H9 (cell line): ENCODE measurements at regions not wholly inside any gene's neighbourhood (a gene's known extent, or its start where the extent isn't known, plus 50 kb on each side); places are given as distances from the start of the nearest gene placed in this dataset.
A peak's percentile ranks its signal among the peaks of the same experiment; 100 is the strongest.

Experiments used
- DNase-seq: peaks from one replicate; pipeline ENCODE4 v3.0.0-alpha.2; 2017
- H2AFZ ChIP-seq: one replicate; pipeline ENCODE4 v1.6.1; 2013; ENCODE audit warnings: mild to moderate bottlenecking, low read length, control low read depth, moderate library complexity
- H2AK5ac ChIP-seq: 2 replicates; pipeline ENCODE4 v1.6.1; 2013; ENCODE audit warnings: low read length, control low read depth, mixed read lengths; ENCODE audit not compliant: insufficient read length
- H2BK120ac ChIP-seq: one replicate; pipeline ENCODE4 v1.6.1; 2013; ENCODE audit warnings: low read depth, mild to moderate bottlenecking, low read length, control low read depth, inconsistent platforms; ENCODE audit not compliant: poor library complexity, severe bottlenecking
- H2BK12ac ChIP-seq: 2 replicates; pipeline ENCODE4 v1.6.1; 2013; ENCODE audit warnings: low read length, control low read depth, mixed read lengths, low read depth; ENCODE audit not compliant: insufficient read length
- H2BK15ac ChIP-seq: 2 replicates; pipeline ENCODE4 v1.6.1; 2013; ENCODE audit warnings: low read depth, low read length, control low read depth
- H2BK20ac ChIP-seq: one replicate; pipeline ENCODE4 v1.6.1; 2013; ENCODE audit warnings: low read depth, mild to moderate bottlenecking, low read length, control low read depth, inconsistent platforms; ENCODE audit not compliant: poor library complexity, severe bottlenecking
- H2BK5ac ChIP-seq: 2 replicates; pipeline ENCODE4 v1.6.1; 2013; ENCODE audit warnings: low read length, control low read depth, mixed read lengths; ENCODE audit not compliant: insufficient read length
- H3K14ac ChIP-seq: 2 replicates; pipeline ENCODE4 v1.6.1; 2013; ENCODE audit warnings: low read length, control low read depth; ENCODE audit not compliant: insufficient read depth
- H3K18ac ChIP-seq: 2 replicates; pipeline ENCODE4 v1.6.1; 2013; ENCODE audit warnings: low read depth, mild to moderate bottlenecking, mixed read lengths, low read length, control low read depth; ENCODE audit not compliant: insufficient read length
- H3K23ac ChIP-seq: 2 replicates; pipeline ENCODE4 v1.6.1; 2013; ENCODE audit warnings: low read length, control low read depth, mixed read lengths, low read depth; ENCODE audit not compliant: insufficient read length
- H3K23me2 ChIP-seq: 2 replicates; pipeline ENCODE4 v1.6.1; 2013; ENCODE audit warnings: low read depth, mild to moderate bottlenecking, mixed read lengths, low read length, control low read depth; ENCODE audit not compliant: insufficient read length, poor library complexity, severe bottlenecking
- H3K27ac ChIP-seq: 2 replicates; pipeline ENCODE4 v1.5.1; 2013; ENCODE audit warnings: low read length, control low read depth, mixed read lengths, low read depth; ENCODE audit not compliant: insufficient read length
- H3K27me3 ChIP-seq: 2 replicates; pipeline ENCODE4 v1.6.1; 2013; ENCODE audit warnings: low read length, control low read depth, inconsistent platforms; ENCODE audit not compliant: insufficient read depth
- H3K4ac ChIP-seq: 2 replicates; pipeline ENCODE4 v1.6.1; 2013; ENCODE audit warnings: low read depth, mild to moderate bottlenecking, control low read depth, inconsistent platforms, low read length, moderate library complexity
- H3K4me1 ChIP-seq: 2 replicates; pipeline ENCODE4 v1.6.1; 2013; ENCODE audit warnings: low read length, control low read depth, inconsistent platforms; ENCODE audit not compliant: insufficient read depth
- H3K4me2 ChIP-seq: 2 replicates; pipeline ENCODE4 v1.6.1; 2013; ENCODE audit warnings: low read length, control low read depth, mixed read lengths; ENCODE audit not compliant: insufficient read length, insufficient read depth
- H3K56ac ChIP-seq: 2 replicates; pipeline ENCODE4 v1.6.1; 2013; ENCODE audit warnings: low read depth, mild to moderate bottlenecking, mixed read lengths, low read length, control low read depth; ENCODE audit not compliant: insufficient read length
- H3K79me1 ChIP-seq: 2 replicates; pipeline ENCODE4 v1.6.1; 2013; ENCODE audit warnings: low read depth, mild to moderate bottlenecking, moderate library complexity, low read length, control low read depth, inconsistent platforms; ENCODE audit not compliant: insufficient read depth, poor library complexity, severe bottlenecking
- H3K79me2 ChIP-seq: 2 replicates; pipeline ENCODE4 v1.6.1; 2013; ENCODE audit warnings: low read length, control low read depth, inconsistent platforms; ENCODE audit not compliant: insufficient read depth
- H3K9ac ChIP-seq: 2 replicates; pipeline ENCODE4 v1.6.1; 2013; ENCODE audit warnings: low read length, control low read depth, mixed read lengths; ENCODE audit not compliant: insufficient read length; ENCODE audit errors: extremely low read depth
- H3K9me3 ChIP-seq: one replicate; pipeline ENCODE4 v1.6.1; 2013; ENCODE audit warnings: low read depth, low read length, inconsistent platforms; ENCODE audit not compliant: control insufficient read depth
- H3T11ph ChIP-seq: one replicate; pipeline ENCODE4 v1.6.1; 2013; ENCODE audit warnings: mild to moderate bottlenecking, low read length, control low read depth, inconsistent platforms
- H4K20me1 ChIP-seq: one replicate; pipeline ENCODE4 v1.6.1; 2013; ENCODE audit not compliant: control insufficient read depth, insufficient read length, insufficient read depth
- H4K5ac ChIP-seq: 2 replicates; pipeline ENCODE4 v1.6.1; 2013; ENCODE audit warnings: low read depth, mild to moderate bottlenecking, mixed read lengths, low read length, control low read depth; ENCODE audit not compliant: insufficient read length
- H4K8ac ChIP-seq: replicated peaks from 2 replicates; pipeline ENCODE4 v1.6.1; 2013; ENCODE audit warnings: low read length, control low read depth, mixed read lengths, low read depth; ENCODE audit not compliant: insufficient read length
- H4K91ac ChIP-seq: 2 replicates; pipeline ENCODE4 v1.6.1; 2013; ENCODE audit warnings: low read depth, mild to moderate bottlenecking, moderate library complexity, mixed read lengths, low read length, control low read depth; ENCODE audit not compliant: insufficient read length
- H3K27ac Mint-ChIP-seq, 3 experiments: 2 replicates in 2 of 3; 3 replicates in 1 of 3; pipeline ENCODE4 v1.8.0; 2020 to 2021; ENCODE audit warnings: mixed read lengths in 3 of 3, mild to moderate bottlenecking in 1 of 3, moderate library complexity in 1 of 3
- H3K27me3 Mint-ChIP-seq: 2 replicates; pipeline ENCODE4 v1.8.0; 2021; ENCODE audit warnings: low read depth, mild to moderate bottlenecking, moderate library complexity, mixed read lengths
- H3K36me3 Mint-ChIP-seq, 3 experiments: 2 replicates in 2 of 3; 3 replicates in 1 of 3; pipeline ENCODE4 v1.8.0; 2020 to 2021; ENCODE audit warnings: low read depth in 3 of 3, mixed read lengths in 3 of 3; ENCODE audit not compliant: insufficient read depth in 1 of 3
- H3K4me1 Mint-ChIP-seq, 2 experiments: 2 replicates each; pipeline ENCODE4 v1.8.0; 2020; ENCODE audit warnings: mixed read lengths in 2 of 2
- H3K4me3 Mint-ChIP-seq, 2 experiments: 2 replicates in 1 of 2; 3 replicates in 1 of 2; pipeline ENCODE4 v1.8.0; 2020 to 2021; ENCODE audit warnings: mild to moderate bottlenecking in 2 of 2, mixed read lengths in 2 of 2, moderate library complexity in 1 of 2
- H3K9me3 Mint-ChIP-seq, 2 experiments: 2 replicates in 1 of 2; 3 replicates in 1 of 2; pipeline ENCODE4 v1.8.0; 2020; ENCODE audit warnings: mild to moderate bottlenecking in 2 of 2, mixed read lengths in 2 of 2, moderate library complexity in 1 of 2
- TF ChIP-seq, protein P1 (sequence below): fragments of 200-600 bp; sonication (generic); conservative IDR thresholded peaks from 3 replicates; pipeline ENCODE4 v1.8.0; 2021; ENCODE audit warnings: antibody characterized with exemption, mild to moderate bottlenecking

GRCh38 chr3:168625477-168625876, 529.8 kb upstream of the GOLIM4 start:
- H2BK12ac ChIP-seq, result no peak overlapping the region
- no peaks in the 10 kb centered on the region for H3K79me1 ChIP-seq
- H3T11ph ChIP-seq, result no peak overlapping the region
- no peak overlapping the region for H2BK15ac ChIP-seq
- no peak overlapping the region for H3K56ac ChIP-seq
- H3K23me2 ChIP-seq, result no peaks in the 10 kb centered on the region
- no peaks in the 10 kb centered on the region for H3K79me2 ChIP-seq
- H4K20me1 ChIP-seq, result no peaks in the 10 kb centered on the region
- no peak overlapping the region for H3K4me2 ChIP-seq
- no peak overlapping the region for H2BK5ac ChIP-seq
- H3K4me1 ChIP-seq, result no peaks in the 10 kb centered on the region
- no peak overlapping the region for H3K18ac ChIP-seq
- Mint-ChIP-seq H3K27me3 (no peaks in the 10 kb centered on the region), H3K36me3 (no peaks in the 10 kb centered on the region), H3K4me3 (no peak overlapping the region), H3K4me1 (peaks cover 13 to 26% of the 10 kb centered on the region in 2 experiments), H3K9me3 (no peaks in the 10 kb centered on the region; a peak in 1 of 5 replicates), H3K27ac (peak overlapping the region in 2 of 3 experiments; percentile 8 to 74; a peak in 2 of 7 replicates)
- H2BK120ac ChIP-seq, result no peak overlapping the region
- H3K4ac ChIP-seq, result no peak overlapping the region
- H3K9me3 ChIP-seq, result no peaks in the 10 kb centered on the region
- no peak for DNase-seq
- no peak overlapping the region for H4K8ac ChIP-seq
- no peaks in the 10 kb centered on the region for H3K27me3 ChIP-seq
- H4K5ac ChIP-seq, result no peak overlapping the region
- H3K27ac ChIP-seq, result no peak overlapping the region
- no peak overlapping the region for H3K14ac ChIP-seq
- no peak overlapping the region for H2AFZ ChIP-seq
- TF ChIP-seq, protein P1, sequence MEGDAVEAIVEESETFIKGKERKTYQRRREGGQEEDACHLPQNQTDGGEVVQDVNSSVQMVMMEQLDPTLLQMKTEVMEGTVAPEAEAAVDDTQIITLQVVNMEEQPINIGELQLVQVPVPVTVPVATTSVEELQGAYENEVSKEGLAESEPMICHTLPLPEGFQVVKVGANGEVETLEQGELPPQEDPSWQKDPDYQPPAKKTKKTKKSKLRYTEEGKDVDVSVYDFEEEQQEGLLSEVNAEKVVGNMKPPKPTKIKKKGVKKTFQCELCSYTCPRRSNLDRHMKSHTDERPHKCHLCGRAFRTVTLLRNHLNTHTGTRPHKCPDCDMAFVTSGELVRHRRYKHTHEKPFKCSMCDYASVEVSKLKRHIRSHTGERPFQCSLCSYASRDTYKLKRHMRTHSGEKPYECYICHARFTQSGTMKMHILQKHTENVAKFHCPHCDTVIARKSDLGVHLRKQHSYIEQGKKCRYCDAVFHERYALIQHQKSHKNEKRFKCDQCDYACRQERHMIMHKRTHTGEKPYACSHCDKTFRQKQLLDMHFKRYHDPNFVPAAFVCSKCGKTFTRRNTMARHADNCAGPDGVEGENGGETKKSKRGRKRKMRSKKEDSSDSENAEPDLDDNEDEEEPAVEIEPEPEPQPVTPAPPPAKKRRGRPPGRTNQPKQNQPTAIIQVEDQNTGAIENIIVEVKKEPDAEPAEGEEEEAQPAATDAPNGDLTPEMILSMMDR, result no peak
- no peak overlapping the region for H4K91ac ChIP-seq
- no peak overlapping the region for H3K9ac ChIP-seq
- H3K23ac ChIP-seq, result no peak overlapping the region
- H2AK5ac ChIP-seq, result no peak overlapping the region
- H2BK20ac ChIP-seq, result no peak overlapping the region
